Esophagus muscularis mucosa (tissue), 4 donors: ENCODE measurements at regions not wholly inside any gene's neighbourhood (a gene's known extent, or its start where the extent isn't known, plus 50 kb on each side); places are given as distances from the start of the nearest gene placed in this dataset.
"Not testable (repeated sequence)": the region's sequence is repeated elsewhere in the genome, so short reads cannot be mapped to it uniquely, and the experiment has no call there.

Experiments used
- DNase-seq: peaks from one replicate; pipeline ENCODE4 v3.0.0-alpha.2; 2017; ENCODE audit errors: extremely low spot score
- H3K27ac ChIP-seq, 4 donors: fragments of 200-600 bp; sonication (generic); replicated peaks in 1 of 4; 1 replicate in 3 of 4; 2 replicates in 1 of 4; pipeline ENCODE4 v1.5.1; 2016 to 2019; ENCODE audit warnings: mild to moderate bottlenecking in 1 of 4
- H3K27me3 ChIP-seq, 4 donors: fragments of 200-600 bp; sonication (generic); one replicate each; pipeline versions ENCODE4 v1.5.1 to v1.6.0; 2016 to 2019
- H3K36me3 ChIP-seq, 4 donors: fragments of 200-600 bp; sonication (generic); one replicate each; pipeline ENCODE4 v1.5.1; 2016 to 2019
- H3K4me1 ChIP-seq, 4 donors: fragments of 200-600 bp; sonication (generic); one replicate each; pipeline ENCODE4 v1.5.1; 2016 to 2019
- H3K4me3 ChIP-seq, 4 donors: fragments of 200-600 bp; sonication (generic); 1 replicate in 2 of 4; 2 replicates in 2 of 4; pipeline ENCODE4 v1.5.1; 2016 to 2019; ENCODE audit warnings: mild to moderate bottlenecking in 4 of 4, moderate library complexity in 1 of 4
- H3K9me3 ChIP-seq, 4 donors: fragments of 200-600 bp; sonication (generic); 1 replicate in 3 of 4; 2 replicates in 1 of 4; pipeline ENCODE4 v1.5.1; 2016 to 2019
- EP300 ChIP-seq: sonication (generic); formaldehyde crosslinking; IDR thresholded peaks from one replicate; pipeline ENCODE4 v1.6.1; 2017; ENCODE audit warnings: antibody characterized with exemption
- POLR2A ChIP-seq: fragments of 450-650 bp; IDR thresholded peaks from one replicate; pipeline ENCODE4 v1.6.1; 2017; ENCODE audit warnings: antibody characterized with exemption, moderate library complexity, mild to moderate bottlenecking, low read depth
- POLR2AphosphoS5 ChIP-seq, 2 donors: sonication (generic); formaldehyde crosslinking; IDR thresholded peaks; one replicate each; pipeline ENCODE4 v1.6.1; 2017; ENCODE audit warnings: antibody characterized with exemption in 2 of 2
- WGBS: methylation state at CpG from one replicate; pipeline ENCODE4 v1.1.5; 2018; 5-methylcytosine and 5-hydroxymethylcytosine counted together
- intact Hi-C: fragments of 100-400 bp; cut with DNase I; formaldehyde crosslinking; loops from one replicate; pipeline ENCODE4 v1.15.1; 2023
- TF ChIP-seq, protein P1 (sequence below), 3 experiments: fragments of 200-600 bp in 2 of 3; fragments of 450-650 bp in 1 of 3; sonication (generic) in 2 of 3; IDR thresholded peaks; one replicate each; pipeline ENCODE4 v1.5.1; 2017 to 2019; ENCODE audit warnings: antibody characterized with exemption in 3 of 3, mild to moderate bottlenecking in 2 of 3, moderate library complexity in 1 of 3

- Histone ChIP-seq H3K36me3 (no peaks in the 10 kb centered on the region), H3K4me1 (no peaks in the 10 kb centered on the region), H3K27me3 (no peaks in the 10 kb centered on the region), H3K9me3 (no peaks in the 10 kb centered on the region), H3K4me3 (no peak overlapping the region), H3K27ac (no peak overlapping the region)
- intact Hi-C loops: no loop called here
- TF ChIP-seq EP300 (no peak), POLR2A (no peak), POLR2AphosphoS5 (IDR thresholded peaks at IDR 0.05) (no peak)
- TF ChIP-seq, protein P1, sequence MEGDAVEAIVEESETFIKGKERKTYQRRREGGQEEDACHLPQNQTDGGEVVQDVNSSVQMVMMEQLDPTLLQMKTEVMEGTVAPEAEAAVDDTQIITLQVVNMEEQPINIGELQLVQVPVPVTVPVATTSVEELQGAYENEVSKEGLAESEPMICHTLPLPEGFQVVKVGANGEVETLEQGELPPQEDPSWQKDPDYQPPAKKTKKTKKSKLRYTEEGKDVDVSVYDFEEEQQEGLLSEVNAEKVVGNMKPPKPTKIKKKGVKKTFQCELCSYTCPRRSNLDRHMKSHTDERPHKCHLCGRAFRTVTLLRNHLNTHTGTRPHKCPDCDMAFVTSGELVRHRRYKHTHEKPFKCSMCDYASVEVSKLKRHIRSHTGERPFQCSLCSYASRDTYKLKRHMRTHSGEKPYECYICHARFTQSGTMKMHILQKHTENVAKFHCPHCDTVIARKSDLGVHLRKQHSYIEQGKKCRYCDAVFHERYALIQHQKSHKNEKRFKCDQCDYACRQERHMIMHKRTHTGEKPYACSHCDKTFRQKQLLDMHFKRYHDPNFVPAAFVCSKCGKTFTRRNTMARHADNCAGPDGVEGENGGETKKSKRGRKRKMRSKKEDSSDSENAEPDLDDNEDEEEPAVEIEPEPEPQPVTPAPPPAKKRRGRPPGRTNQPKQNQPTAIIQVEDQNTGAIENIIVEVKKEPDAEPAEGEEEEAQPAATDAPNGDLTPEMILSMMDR (IDR thresholded peaks at IDR 0.05): no peak
- no peak for DNase-seq
These were observed 195.4 kb downstream of the TBX18 start for GRCh38 chr6:84568971-84569370.

- intact Hi-C loops, H3K4me1 ChIP-seq, H3K9me3 ChIP-seq, DNase-seq, H3K27me3 ChIP-seq, H3K27ac ChIP-seq, H3K36me3 ChIP-seq, H3K4me3 ChIP-seq: not testable (repeated sequence)
- 91% methylated on average over 6 of the region's 6 CpGs for WGBS
These were observed 198.7 kb downstream of the TBX18 start for GRCh38 chr6:84565718-84566117.

DNA sequence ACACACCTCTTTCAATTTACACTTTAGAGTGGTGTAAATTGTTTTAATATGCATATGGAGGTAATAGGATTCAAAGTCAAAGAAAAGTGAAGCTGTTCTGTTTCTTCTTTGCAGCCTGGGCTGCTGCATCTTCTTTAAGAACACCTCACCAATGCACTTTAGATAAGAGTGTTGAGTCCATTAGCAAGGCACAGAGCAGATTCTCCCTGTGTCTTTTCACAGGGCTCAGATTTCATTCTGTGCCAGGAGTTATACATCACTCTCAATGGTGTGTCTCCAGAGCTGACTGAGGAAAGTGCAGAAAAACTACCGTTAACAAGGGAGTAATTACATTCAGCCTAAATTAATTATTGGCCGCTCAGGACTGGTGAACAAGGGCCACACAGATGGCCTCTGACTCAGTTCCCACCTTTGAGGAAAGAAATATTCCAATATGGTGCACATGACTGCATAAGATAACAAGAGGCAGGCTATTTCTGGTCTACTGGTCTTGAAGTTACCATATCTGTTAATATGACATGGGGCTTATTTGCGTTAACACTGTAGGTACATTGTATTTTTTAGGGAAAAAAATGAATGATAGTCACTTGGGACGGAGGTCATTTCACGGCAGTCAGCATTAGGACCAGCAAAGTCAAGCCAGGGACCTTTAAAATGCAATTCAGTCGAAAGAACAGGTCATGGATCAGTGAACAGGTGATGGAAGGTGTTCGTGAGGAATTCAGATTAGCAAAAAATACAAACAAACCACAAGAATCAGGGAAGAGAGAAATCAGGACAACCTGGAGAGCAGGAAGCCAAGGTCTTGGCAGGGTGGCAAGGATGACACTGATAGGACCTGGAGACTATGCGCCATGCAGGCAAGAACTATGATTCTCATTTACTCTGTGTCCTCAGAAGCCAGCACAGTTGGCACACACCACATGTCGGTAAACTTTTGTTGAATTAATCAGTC, 203.7 kb downstream of the TBX18 start:
- WGBS: 77% methylated on average over 9 of the region's 9 CpGs
- no peak for DNase-seq
- TF ChIP-seq, protein P1 (IDR thresholded peaks at IDR 0.05): no peak
- no peak for TF ChIP-seq POLR2A
- no peak for TF ChIP-seq POLR2AphosphoS5 (IDR thresholded peaks at IDR 0.05)
- no peak for TF ChIP-seq EP300
- H3K36me3 ChIP-seq: no peaks in the 10 kb centered on the region
- H3K27me3 ChIP-seq: no peaks in the 10 kb centered on the region
- H3K9me3 ChIP-seq: no peaks in the 10 kb centered on the region
- H3K4me1 ChIP-seq: peaks cover 0 to 11% (median 9%) of the 10 kb centered on the region in 4 donors
- intact Hi-C loops: no loop called here
- no peak overlapping the region for H3K27ac ChIP-seq
- H3K4me3 ChIP-seq: no peak overlapping the region

DNA sequence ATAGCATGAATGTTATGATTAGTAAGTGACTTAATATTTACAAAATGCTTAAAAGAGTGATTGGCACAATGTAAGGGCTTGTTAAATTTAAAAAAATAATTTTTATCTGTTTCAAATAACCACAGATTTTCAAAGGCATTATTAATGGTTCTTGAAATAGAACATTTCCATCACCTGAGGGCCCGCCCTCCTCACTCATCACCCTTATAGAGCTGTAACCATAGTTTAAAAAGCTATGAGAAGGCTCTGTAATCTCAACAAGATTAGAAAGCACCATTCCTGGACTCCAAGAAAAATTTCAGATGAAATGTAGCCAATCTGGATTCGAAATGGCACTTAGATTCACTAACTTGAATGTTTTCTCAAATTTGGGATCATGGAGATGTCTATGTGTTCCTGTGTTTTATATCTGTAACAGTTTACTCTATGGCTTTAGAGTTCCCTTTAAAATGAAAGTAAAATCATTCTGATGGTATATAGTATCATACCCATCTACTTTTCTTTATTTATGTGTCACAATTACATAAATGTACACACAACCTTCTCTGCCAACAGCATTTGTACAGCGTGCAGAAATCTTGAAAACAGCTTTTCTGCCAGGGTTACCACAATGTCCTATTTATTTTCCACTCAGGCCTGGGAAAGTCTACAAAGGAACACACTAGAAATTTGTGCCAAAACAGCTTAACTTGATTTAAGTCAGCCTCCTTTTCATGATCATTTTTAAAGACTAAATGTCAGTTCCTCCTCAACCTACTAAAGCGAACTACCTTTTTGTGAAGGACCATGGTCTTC, 207.7 kb downstream of the TBX18 start:
- Histone ChIP-seq H3K9me3 (no peaks in the 10 kb centered on the region), H3K27me3 (no peaks in the 10 kb centered on the region), H3K4me3 (no peak overlapping the region), H3K27ac (no peak overlapping the region), H3K4me1 (peaks cover 0 to 11% (median 9%) of the 10 kb centered on the region in 4 donors), H3K36me3 (no peaks in the 10 kb centered on the region)
- intact Hi-C loops: no loop called here
- no peak for DNase-seq
- 60% methylated on average over 4 of the region's 4 CpGs for WGBS
- TF ChIP-seq, protein P1 (IDR thresholded peaks at IDR 0.05): no peak
- TF ChIP-seq POLR2AphosphoS5 (IDR thresholded peaks at IDR 0.05) (no peak), POLR2A (no peak), EP300 (no peak)

DNA sequence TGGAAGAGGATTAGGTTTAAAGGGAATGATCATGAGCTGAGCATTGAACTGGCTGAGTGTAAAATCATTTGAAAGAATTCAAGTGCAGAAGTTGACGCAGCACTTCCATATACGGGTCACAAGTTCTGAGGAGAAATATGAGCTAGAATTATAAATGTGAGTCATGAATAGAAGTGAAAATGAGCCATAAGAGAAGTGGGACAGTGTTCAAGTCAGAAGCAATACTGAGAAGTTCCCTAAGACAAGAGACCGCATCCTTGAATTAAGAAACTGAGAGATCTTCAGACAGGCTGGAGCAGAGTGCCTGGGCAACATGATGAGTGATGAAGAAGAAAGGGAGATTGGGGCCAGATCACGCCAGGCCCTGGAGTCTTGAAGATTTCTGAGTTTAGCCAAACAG, 209.7 kb downstream of the TBX18 start:
- no peak for TF ChIP-seq POLR2A
- TF ChIP-seq, protein P1 (IDR thresholded peaks at IDR 0.05): no peak
- no peak for TF ChIP-seq POLR2AphosphoS5 (IDR thresholded peaks at IDR 0.05)
- TF ChIP-seq EP300: no peak
- WGBS: 88% methylated on average over 4 of the region's 4 CpGs
- intact Hi-C loops: no loop called here
- H3K36me3 ChIP-seq: no peaks in the 10 kb centered on the region
- no peak for DNase-seq
- H3K27ac ChIP-seq: no peak overlapping the region
- H3K4me3 ChIP-seq: no peak overlapping the region
- H3K27me3 ChIP-seq: no peaks in the 10 kb centered on the region
- no peaks in the 10 kb centered on the region for H3K9me3 ChIP-seq
- H3K4me1 ChIP-seq: peaks cover 0 to 11% (median 9%) of the 10 kb centered on the region in 4 donors
